OCI-LY7 (cell line): ENCODE measurements at regions not wholly inside any gene's neighbourhood (a gene's known extent, or its start where the extent isn't known, plus 50 kb on each side); places are given as distances from the start of the nearest gene placed in this dataset.

Source experiments
- EZH2phosphoT487 ChIP-seq: fragments of 200-600 bp; sonication (generic); IDR thresholded peaks from 2 replicates; pipeline ENCODE4 v1.6.1; 2018; ENCODE audit warnings: low read depth, borderline replicate concordance, mild to moderate bottlenecking, mixed run types, antibody characterized with exemption, low read length, moderate library complexity, mixed read lengths
- TF ChIP-seq, protein P1 (sequence below): fragments of 200-600 bp; sonication (generic); conservative IDR thresholded peaks from 2 replicates; pipeline ENCODE4 v1.5.1; 2014; ENCODE audit warnings: mild to moderate bottlenecking, antibody characterized with exemption, low read length, moderate library complexity, mixed read lengths

DNA sequence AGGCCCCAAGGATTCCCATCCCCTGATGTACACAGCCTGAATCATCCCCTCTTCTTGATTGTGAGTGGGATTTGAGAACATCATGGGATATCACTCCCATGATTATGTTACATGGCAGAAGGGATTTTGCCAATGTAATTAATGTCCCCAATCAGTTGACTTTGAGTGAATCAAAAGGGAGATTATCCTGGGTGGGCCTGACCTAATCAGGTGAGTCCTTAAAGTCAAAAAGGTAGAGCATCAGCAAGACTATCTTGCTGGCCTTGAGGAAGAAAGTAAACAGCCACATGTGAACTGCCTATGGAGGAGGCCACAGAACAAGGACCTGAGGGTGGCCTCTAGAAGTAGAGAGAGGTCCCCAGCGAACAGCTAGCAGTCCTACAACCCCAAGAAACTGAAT is 203.1 kb upstream of the ATP6AP2 start:
- TF ChIP-seq, protein P1, sequence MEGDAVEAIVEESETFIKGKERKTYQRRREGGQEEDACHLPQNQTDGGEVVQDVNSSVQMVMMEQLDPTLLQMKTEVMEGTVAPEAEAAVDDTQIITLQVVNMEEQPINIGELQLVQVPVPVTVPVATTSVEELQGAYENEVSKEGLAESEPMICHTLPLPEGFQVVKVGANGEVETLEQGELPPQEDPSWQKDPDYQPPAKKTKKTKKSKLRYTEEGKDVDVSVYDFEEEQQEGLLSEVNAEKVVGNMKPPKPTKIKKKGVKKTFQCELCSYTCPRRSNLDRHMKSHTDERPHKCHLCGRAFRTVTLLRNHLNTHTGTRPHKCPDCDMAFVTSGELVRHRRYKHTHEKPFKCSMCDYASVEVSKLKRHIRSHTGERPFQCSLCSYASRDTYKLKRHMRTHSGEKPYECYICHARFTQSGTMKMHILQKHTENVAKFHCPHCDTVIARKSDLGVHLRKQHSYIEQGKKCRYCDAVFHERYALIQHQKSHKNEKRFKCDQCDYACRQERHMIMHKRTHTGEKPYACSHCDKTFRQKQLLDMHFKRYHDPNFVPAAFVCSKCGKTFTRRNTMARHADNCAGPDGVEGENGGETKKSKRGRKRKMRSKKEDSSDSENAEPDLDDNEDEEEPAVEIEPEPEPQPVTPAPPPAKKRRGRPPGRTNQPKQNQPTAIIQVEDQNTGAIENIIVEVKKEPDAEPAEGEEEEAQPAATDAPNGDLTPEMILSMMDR, result no peak
- TF ChIP-seq EZH2phosphoT487, result no peak
